Caco-2 (cell line): ENCODE measurements at regions not wholly inside any gene's neighbourhood (a gene's known extent, or its start where the extent isn't known, plus 50 kb on each side); places are given as distances from the start of the nearest gene placed in this dataset.

Source experiments
- BruUV-seq: library from RNA; stranded (reverse); fragments of 400-500 nt; replicated peaks from 2 replicates; lab custom pipeline; 2021; lab: Mats Ljungman, UMichigan
- CTCF ChIA-PET: fragments of 300-600 bp; sonication (Branson Sonifier 250); formaldehyde crosslinking; loops from one replicate; lab custom pipeline; 2022; ENCODE audit warnings: antibody characterized with exemption; lab: Charles Lee
- POLR2A ChIA-PET: fragments of 300-600 bp; sonication (Branson Sonifier 250); formaldehyde crosslinking; loops from one replicate; lab custom pipeline; 2022; ENCODE audit warnings: antibody characterized with exemption; lab: Charles Lee
- DNase-seq, 2 experiments: peaks; one replicate each; pipeline versions ENCODE4 v3.0.0 to v3.0.0-alpha.2; 2020 to 2022
- H3K27me3 ChIP-seq: replicated peaks from 2 replicates; pipeline ENCODE4 v1.6.0; 2011; ENCODE audit warnings: low read length; ENCODE audit not compliant: control insufficient read depth, insufficient read depth
- H3K36me3 ChIP-seq: 2 replicates; pipeline ENCODE4 v1.5.1; 2011; ENCODE audit warnings: low read length; ENCODE audit not compliant: control insufficient read depth, insufficient read depth
- H3K4me1 ChIP-seq: fragments of 250-450 bp; sonication (Bioruptor Pico); 2 replicates; pipeline ENCODE4 v1.5.1; 2020; ENCODE audit warnings: mild to moderate bottlenecking
- H3K4me3 ChIP-seq: 2 replicates; pipeline ENCODE4 v1.5.1; 2011; ENCODE audit warnings: low read depth, mild to moderate bottlenecking, control low read depth, low read length
- H3K9me3 ChIP-seq: fragments of 250-450 bp; sonication (Bioruptor Pico); 2 replicates; pipeline ENCODE4 v1.5.1; 2020; ENCODE audit warnings: mild to moderate bottlenecking, moderate library complexity
- H3K27ac Mint-ChIP-seq: one replicate; pipeline ENCODE4 v1.8.0; 2022; ENCODE audit warnings: mixed read lengths; ENCODE audit not compliant: unreplicated experiment
- H3K27me3 Mint-ChIP-seq: one replicate; pipeline ENCODE4 v1.8.0; 2022; ENCODE audit warnings: mixed read lengths; ENCODE audit not compliant: insufficient read depth, unreplicated experiment
- H3K36me3 Mint-ChIP-seq: one replicate; pipeline ENCODE4 v1.8.0; 2022; ENCODE audit warnings: mild to moderate bottlenecking, mixed read lengths; ENCODE audit not compliant: insufficient read depth, unreplicated experiment
- H3K4me1 Mint-ChIP-seq: one replicate; pipeline ENCODE4 v1.8.0; 2022; ENCODE audit warnings: low read depth, mixed read lengths; ENCODE audit not compliant: unreplicated experiment
- H3K4me3 Mint-ChIP-seq: one replicate; pipeline ENCODE4 v1.8.0; 2022; ENCODE audit warnings: mild to moderate bottlenecking, moderate library complexity, mixed read lengths; ENCODE audit not compliant: unreplicated experiment
- H3K9me3 Mint-ChIP-seq: one replicate; pipeline ENCODE4 v1.8.0; 2022; ENCODE audit warnings: mixed read lengths; ENCODE audit not compliant: unreplicated experiment
- CTCF ChIP-seq, 2 experiments: fragments of 200-600 bp in 1 of 2; IDR thresholded peaks; 1 replicate in 1 of 2; 2 replicates in 1 of 2; pipeline versions ENCODE4 v1.5.1 to v1.8.0; 2011 to 2022; ENCODE audit warnings: antibody characterized with exemption in 1 of 2, control low read depth in 1 of 2, inconsistent platforms in 1 of 2, low read depth in 1 of 2, low read length in 1 of 2, mild to moderate bottlenecking in 1 of 2, moderate library complexity in 1 of 2; ENCODE audit not compliant: insufficient read depth in 1 of 2, severe bottlenecking in 1 of 2, unreplicated experiment in 1 of 2
- intact Hi-C: fragments of 100-400 bp; cut with micrococcal nuclease; formaldehyde crosslinking; loops from one replicate; pipeline ENCODE4 v1.10.0; 2022; ENCODE audit not compliant: unreplicated experiment

- ChIA-PET CTCF (no interaction called here), POLR2A (no interaction called here)
- no peaks in the 10 kb centered on the region; the same call in 1 of the 2 replicates for H3K27me3 ChIP-seq
- no peak overlapping the region for H3K27ac Mint-ChIP-seq
- H3K4me1 Mint-ChIP-seq: no peaks in the 10 kb centered on the region
- no peaks in the 10 kb centered on the region for H3K4me1 ChIP-seq
- no peak for TF ChIP-seq CTCF (IDR thresholded peaks at IDR 0.05; ENCODE audit: insufficient read depth in 1 of 2, low read depth in 1 of 2, low read length in 1 of 2, severe bottlenecking in 1 of 2, unreplicated experiment in 1 of 2)
- no peaks in the 10 kb centered on the region for H3K9me3 Mint-ChIP-seq
- no peak overlapping the region for H3K4me3 Mint-ChIP-seq
- DNase-seq: no peak
- H3K9me3 ChIP-seq: no peaks in the 10 kb centered on the region
- no peak overlapping the region for H3K4me3 ChIP-seq
- H3K36me3 ChIP-seq: no peaks in the 10 kb centered on the region
- no peaks in the 10 kb centered on the region for H3K36me3 Mint-ChIP-seq
- no TSS peak for BruUV-seq
- intact Hi-C loops: no loop called here
- no peaks in the 10 kb centered on the region for H3K27me3 Mint-ChIP-seq
These were observed 340.8 kb upstream of the ONECUT1 start for GRCh38 chr15:53130943-53131342.

- Mint-ChIP-seq H3K4me3 (no peak overlapping the region), H3K27ac (no peak overlapping the region), H3K36me3 (no peaks in the 10 kb centered on the region), H3K27me3 (no peaks in the 10 kb centered on the region), H3K9me3 (no peaks in the 10 kb centered on the region), H3K4me1 (no peaks in the 10 kb centered on the region)
- Histone ChIP-seq H3K36me3 (no peaks in the 10 kb centered on the region), H3K4me1 (no peaks in the 10 kb centered on the region), H3K4me3 (no peak overlapping the region), H3K9me3 (no peaks in the 10 kb centered on the region), H3K27me3 (no peaks in the 10 kb centered on the region)
- no peak for DNase-seq
- no TSS peak for BruUV-seq
- intact Hi-C loops: no loop called here
- ChIA-PET POLR2A (no interaction called here), CTCF (no interaction called here)
- TF ChIP-seq CTCF (IDR thresholded peaks at IDR 0.05; ENCODE audit: insufficient read depth in 1 of 2, low read depth in 1 of 2, low read length in 1 of 2, severe bottlenecking in 1 of 2, unreplicated experiment in 1 of 2): no peak
These were observed 339.2 kb upstream of the ONECUT1 start for GRCh38 chr15:53129121-53129904.

- H3K27ac Mint-ChIP-seq: no peak overlapping the region
- H3K9me3 Mint-ChIP-seq: no peaks in the 10 kb centered on the region
- DNase-seq: no peak
These were observed 338.5 kb upstream of the ONECUT1 start for GRCh38 chr15:53128652-53129051.

More at GRCh38 chr15:53128652-53129051, 338.5 kb upstream of the ONECUT1 start:
- H3K27me3 ChIP-seq: no peaks in the 10 kb centered on the region
- no TSS peak for BruUV-seq
- Mint-ChIP-seq H3K27me3 (no peaks in the 10 kb centered on the region), H3K4me1 (no peaks in the 10 kb centered on the region), H3K4me3 (no peak overlapping the region), H3K36me3 (no peaks in the 10 kb centered on the region)
- H3K4me1 ChIP-seq: no peaks in the 10 kb centered on the region
- no peaks in the 10 kb centered on the region for H3K9me3 ChIP-seq
- H3K36me3 ChIP-seq: no peaks in the 10 kb centered on the region
- H3K4me3 ChIP-seq: no peak overlapping the region
- intact Hi-C loops: no loop called here
- POLR2A ChIA-PET: no interaction called here
- CTCF ChIA-PET: no interaction called here
- no peak for TF ChIP-seq CTCF (IDR thresholded peaks at IDR 0.05; ENCODE audit: insufficient read depth in 1 of 2, low read depth in 1 of 2, low read length in 1 of 2, severe bottlenecking in 1 of 2, unreplicated experiment in 1 of 2)
